Liver (tissue), 8 donors: ENCODE measurements at regions not wholly inside any gene's neighbourhood (a gene's known extent, or its start where the extent isn't known, plus 50 kb on each side); places are given as distances from the start of the nearest gene placed in this dataset.

ENCODE experiments used
- DNase-seq: peaks from one replicate; pipeline ENCODE4 v3.0.0-alpha.2; 2017; ENCODE audit warnings: low spot score
- H3K27ac ChIP-seq, 2 donors: one replicate each; pipeline ENCODE4 v1.7.0; 2013; ENCODE audit warnings: inconsistent platforms in 2 of 2, low read length in 2 of 2, control low read depth in 1 of 2, low read depth in 1 of 2, mild to moderate bottlenecking in 1 of 2
- H3K27me3 ChIP-seq, 4 donors: one replicate each; pipeline versions ENCODE4 v1.6.1 to v1.7.0; 2013; ENCODE audit warnings: low read length in 3 of 4, inconsistent platforms in 1 of 4, mild to moderate bottlenecking in 1 of 4, moderate library complexity in 1 of 4; ENCODE audit not compliant: control insufficient read depth in 4 of 4, insufficient read depth in 4 of 4
- H3K36me3 ChIP-seq, 4 donors: one replicate each; pipeline versions ENCODE4 v1.6.1 to v1.7.0; 2013; ENCODE audit warnings: low read length in 3 of 4, mild to moderate bottlenecking in 3 of 4, low read depth in 1 of 4, moderate library complexity in 1 of 4; ENCODE audit not compliant: control insufficient read depth in 4 of 4, insufficient read depth in 3 of 4
- H3K4me1 ChIP-seq, 4 donors: one replicate each; pipeline versions ENCODE4 v1.6.1 to v1.7.0; 2013; ENCODE audit warnings: low read length in 3 of 4, mild to moderate bottlenecking in 3 of 4, moderate library complexity in 1 of 4; ENCODE audit not compliant: control insufficient read depth in 4 of 4, insufficient read depth in 4 of 4
- H3K4me3 ChIP-seq, 3 donors: one replicate each; pipeline versions ENCODE4 v1.6.1 to v1.7.0; 2013; ENCODE audit warnings: low read length in 3 of 3, control low read depth in 1 of 3, low read depth in 1 of 3, mild to moderate bottlenecking in 1 of 3
- H3K9ac ChIP-seq, 2 donors: one replicate each; pipeline ENCODE4 v1.7.0; 2013; ENCODE audit warnings: low read length in 2 of 2, mild to moderate bottlenecking in 2 of 2, moderate library complexity in 2 of 2, control low read depth in 1 of 2, low read depth in 1 of 2
- H3K9me3 ChIP-seq, 4 donors: one replicate each; pipeline versions ENCODE4 v1.6.1 to v1.7.0; 2013; ENCODE audit warnings: low read length in 3 of 4; ENCODE audit not compliant: control insufficient read depth in 4 of 4
- ATF3 ChIP-seq: IDR thresholded peaks from 2 replicates; pipeline ENCODE4 v1.6.1; 2016; ENCODE audit warnings: antibody characterized with exemption
- CTCF ChIP-seq: fragments of 150-350 bp; IDR thresholded peaks from 2 replicates; pipeline ENCODE4 v1.5.1; 2017; ENCODE audit warnings: improper control_type of control experiment, low read depth, low read length; ENCODE audit not compliant: missing input control
- EGR1 ChIP-seq, 2 donors: IDR thresholded peaks; 2 replicates each; pipeline ENCODE4 v1.6.1; 2016 to 2018; ENCODE audit warnings: antibody characterized with exemption in 2 of 2, low read depth in 2 of 2
- FOXA2 ChIP-seq: IDR thresholded peaks from 2 replicates; pipeline ENCODE4 v1.6.1; 2016; ENCODE audit warnings: antibody characterized with exemption
- GABPA ChIP-seq, 2 donors: IDR thresholded peaks in 1 of 2; conservative IDR thresholded peaks in 1 of 2; 2 replicates each; pipeline ENCODE4 v1.6.1; 2016; ENCODE audit warnings: antibody characterized with exemption in 2 of 2, mild to moderate bottlenecking in 1 of 2, moderate library complexity in 1 of 2
- HNF4G ChIP-seq: IDR thresholded peaks from 2 replicates; pipeline ENCODE4 v1.6.1; 2016; ENCODE audit warnings: antibody characterized with exemption
- JUND ChIP-seq, 2 donors: IDR thresholded peaks; 2 replicates each; pipeline ENCODE4 v1.6.1; 2016; ENCODE audit warnings: antibody characterized with exemption in 2 of 2
- MAX ChIP-seq: IDR thresholded peaks from 2 replicates; pipeline ENCODE4 v1.6.1; 2016; ENCODE audit warnings: antibody characterized with exemption
- RAD21 ChIP-seq, 2 donors: IDR thresholded peaks; 2 replicates each; pipeline ENCODE4 v1.6.1; 2016; ENCODE audit warnings: antibody characterized with exemption in 2 of 2, mild to moderate bottlenecking in 2 of 2
- REST ChIP-seq: IDR thresholded peaks from 2 replicates; pipeline ENCODE4 v1.6.1; 2016; ENCODE audit warnings: antibody characterized with exemption, mild to moderate bottlenecking
- SP1 ChIP-seq: IDR thresholded peaks from 2 replicates; pipeline ENCODE4 v1.6.1; 2018; ENCODE audit warnings: antibody characterized with exemption, mild to moderate bottlenecking
- TAF1 ChIP-seq: conservative IDR thresholded peaks from 2 replicates; pipeline ENCODE4 v1.6.1; 2016; ENCODE audit warnings: antibody characterized with exemption, mild to moderate bottlenecking
- YY1 ChIP-seq: IDR thresholded peaks from 2 replicates; pipeline ENCODE4 v1.6.1; 2016; ENCODE audit warnings: antibody characterized with exemption, mild to moderate bottlenecking
- ZBTB33 ChIP-seq: IDR thresholded peaks from 2 replicates; pipeline ENCODE4 v1.6.1; 2016; ENCODE audit warnings: antibody characterized with exemption
- WGBS: extraction: QIAGEN DNeasy Blood & Tissue Kit; methylation state at CpG from one replicate; pipeline ENCODE4 v1.1.7; 2013; 5-methylcytosine and 5-hydroxymethylcytosine counted together
- donor health status: healthy.
- donor health status: healthy.
- donor health status: healthy.
- donor health status: healthy.
- donor health status: healthy.

- no peak for TF ChIP-seq CTCF
- TF ChIP-seq JUND (IDR thresholded peaks at IDR 0.05): no peak
- TF ChIP-seq ZBTB33: no peak
- TF ChIP-seq TAF1: no peak
- TF ChIP-seq GABPA (IDR thresholded peaks at IDR 0.05 in 1 of 2, conservative IDR thresholded peaks at IDR 0.05 in 1 of 2): no peak
- no peak for TF ChIP-seq FOXA2
- TF ChIP-seq MAX: no peak
- TF ChIP-seq SP1: no peak
- TF ChIP-seq EGR1 (IDR thresholded peaks at IDR 0.05; ENCODE audit: low read depth in 2 of 2): no peak
- no peak for TF ChIP-seq HNF4G
- TF ChIP-seq RAD21 (IDR thresholded peaks at IDR 0.05): no peak
- TF ChIP-seq ATF3: no peak
- no peak overlapping the region for H3K27ac ChIP-seq
- no peak overlapping the region for H3K4me3 ChIP-seq
- H3K9ac ChIP-seq: no peak overlapping the region
- no peaks in the 10 kb centered on the region for H3K4me1 ChIP-seq
- H3K9me3 ChIP-seq: no peaks in the 10 kb centered on the region
- no peaks in the 10 kb centered on the region for H3K27me3 ChIP-seq
- no peaks in the 10 kb centered on the region for H3K36me3 ChIP-seq
- DNase-seq: no peak
- WGBS: 67% methylated on average over 3 of the region's 3 CpGs
Observed at GRCh38 chr3:1576047-1576446, 483.2 kb downstream of the CNTN6 start.

GRCh38 chr3:1578124-1578806 lies 485.4 kb downstream of the CNTN6 start:
- 62% methylated on average over 6 of the region's 6 CpGs for WGBS
- Histone ChIP-seq H3K4me3 (no peak overlapping the region), H3K9ac (no peak overlapping the region), H3K27me3 (no peaks in the 10 kb centered on the region), H3K36me3 (no peaks in the 10 kb centered on the region), H3K27ac (no peak overlapping the region), H3K4me1 (no peaks in the 10 kb centered on the region), H3K9me3 (no peaks in the 10 kb centered on the region)
- DNase-seq: no peak
- TF ChIP-seq FOXA2: no peak
- TF ChIP-seq EGR1 (IDR thresholded peaks at IDR 0.05; ENCODE audit: low read depth in 2 of 2): no peak
- no peak for TF ChIP-seq ZBTB33
- TF ChIP-seq HNF4G: no peak
- TF ChIP-seq GABPA (IDR thresholded peaks at IDR 0.05 in 1 of 2, conservative IDR thresholded peaks at IDR 0.05 in 1 of 2): no peak
- no peak for TF ChIP-seq YY1
- TF ChIP-seq ATF3: no peak
- no peak for TF ChIP-seq REST
